Astrocyte (in vitro differentiated cells and primary cell): ENCODE measurements at regions not wholly inside any gene's neighbourhood (a gene's known extent, or its start where the extent isn't known, plus 50 kb on each side); places are given as distances from the start of the nearest gene placed in this dataset.
A peak's percentile ranks its signal among the peaks of the same experiment; 100 is the strongest.

Experiments used
- DNase-seq: peaks from one replicate; pipeline ENCODE4 v3.0.0-alpha.2; 2010; ENCODE audit warnings: low read depth
- FAIRE-seq: peaks from 2 replicates; lab custom pipeline; 2011; peaks lifted over from hg19 to GRCh38; lab: Jason Lieb, UNC
- H2AFZ ChIP-seq: 2 replicates; pipeline ENCODE4 v1.6.0; 2012; ENCODE audit warnings: low read depth, low read length, inconsistent platforms
- H3K27ac ChIP-seq: 2 replicates; pipeline ENCODE4 v1.5.1; 2011; ENCODE audit warnings: low read depth, low read length, inconsistent platforms
- H3K27me3 ChIP-seq: 2 replicates; pipeline ENCODE4 v1.6.0; 2011; ENCODE audit warnings: low read length, inconsistent platforms; ENCODE audit not compliant: insufficient read depth
- H3K36me3 ChIP-seq: 2 replicates; pipeline ENCODE4 v1.5.1; 2011; ENCODE audit warnings: low read length, inconsistent platforms; ENCODE audit not compliant: insufficient read depth
- H3K4me1 ChIP-seq: 2 replicates; pipeline ENCODE4 v1.5.1; 2011; ENCODE audit warnings: low read length, inconsistent platforms; ENCODE audit not compliant: insufficient read depth
- H3K4me2 ChIP-seq: 2 replicates; pipeline ENCODE4 v1.6.0; 2012; ENCODE audit warnings: low read length, inconsistent platforms
- H3K4me3 ChIP-seq: 2 replicates; pipeline ENCODE4 v1.5.1; 2011; ENCODE audit warnings: low read depth, mild to moderate bottlenecking, low read length, inconsistent platforms; ENCODE audit not compliant: insufficient read depth
- H3K79me2 ChIP-seq: 2 replicates; pipeline ENCODE4 v1.6.0; 2012; ENCODE audit warnings: mild to moderate bottlenecking, low read length, inconsistent platforms; ENCODE audit not compliant: insufficient read depth
- H3K9ac ChIP-seq: 2 replicates; pipeline ENCODE4 v1.6.0; 2012; ENCODE audit warnings: mild to moderate bottlenecking, low read length, inconsistent platforms
- H3K9me3 ChIP-seq: 2 replicates; pipeline ENCODE4 v1.5.1; 2012; ENCODE audit warnings: low read depth, mild to moderate bottlenecking, low read length, inconsistent platforms; ENCODE audit not compliant: insufficient read depth
- H4K20me1 ChIP-seq: 2 replicates; pipeline ENCODE4 v1.6.0; 2012; ENCODE audit warnings: low read length, inconsistent platforms; ENCODE audit not compliant: insufficient read depth
- H3K27ac Mint-ChIP-seq: one replicate; pipeline ENCODE4 v1.8.0; 2021; ENCODE audit warnings: mild to moderate bottlenecking, mixed read lengths; ENCODE audit not compliant: unreplicated experiment
- H3K27me3 Mint-ChIP-seq: one replicate; pipeline ENCODE4 v1.8.0; 2021; ENCODE audit warnings: low read depth, mixed read lengths; ENCODE audit not compliant: unreplicated experiment
- H3K36me3 Mint-ChIP-seq: one replicate; pipeline ENCODE4 v1.8.0; 2021; ENCODE audit warnings: low read depth, mixed read lengths; ENCODE audit not compliant: unreplicated experiment
- H3K4me1 Mint-ChIP-seq: one replicate; pipeline ENCODE4 v1.8.0; 2021; ENCODE audit warnings: low read depth, mixed read lengths; ENCODE audit not compliant: unreplicated experiment
- H3K4me3 Mint-ChIP-seq: one replicate; pipeline ENCODE4 v1.8.0; 2021; ENCODE audit warnings: mild to moderate bottlenecking, moderate library complexity, mixed read lengths; ENCODE audit not compliant: unreplicated experiment
- H3K9me3 Mint-ChIP-seq: one replicate; pipeline ENCODE4 v1.8.0; 2021; ENCODE audit warnings: mild to moderate bottlenecking, mixed read lengths; ENCODE audit not compliant: unreplicated experiment
- EZH2 ChIP-seq: IDR thresholded peaks from 2 replicates; pipeline ENCODE4 v1.6.1; 2012; ENCODE audit warnings: mild to moderate bottlenecking, low read length, inconsistent platforms; ENCODE audit not compliant: insufficient read depth
- TF ChIP-seq, protein P1 (sequence below): IDR thresholded peaks from 2 replicates; pipeline ENCODE4 v1.5.1; 2011; ENCODE audit warnings: low read depth, mild to moderate bottlenecking, inconsistent platforms, low read length, moderate library complexity; ENCODE audit not compliant: insufficient read depth

GRCh38 chr20:50379991-50380696 is 130.0 kb upstream of the PTPN1 start:
- TF ChIP-seq, protein P1, sequence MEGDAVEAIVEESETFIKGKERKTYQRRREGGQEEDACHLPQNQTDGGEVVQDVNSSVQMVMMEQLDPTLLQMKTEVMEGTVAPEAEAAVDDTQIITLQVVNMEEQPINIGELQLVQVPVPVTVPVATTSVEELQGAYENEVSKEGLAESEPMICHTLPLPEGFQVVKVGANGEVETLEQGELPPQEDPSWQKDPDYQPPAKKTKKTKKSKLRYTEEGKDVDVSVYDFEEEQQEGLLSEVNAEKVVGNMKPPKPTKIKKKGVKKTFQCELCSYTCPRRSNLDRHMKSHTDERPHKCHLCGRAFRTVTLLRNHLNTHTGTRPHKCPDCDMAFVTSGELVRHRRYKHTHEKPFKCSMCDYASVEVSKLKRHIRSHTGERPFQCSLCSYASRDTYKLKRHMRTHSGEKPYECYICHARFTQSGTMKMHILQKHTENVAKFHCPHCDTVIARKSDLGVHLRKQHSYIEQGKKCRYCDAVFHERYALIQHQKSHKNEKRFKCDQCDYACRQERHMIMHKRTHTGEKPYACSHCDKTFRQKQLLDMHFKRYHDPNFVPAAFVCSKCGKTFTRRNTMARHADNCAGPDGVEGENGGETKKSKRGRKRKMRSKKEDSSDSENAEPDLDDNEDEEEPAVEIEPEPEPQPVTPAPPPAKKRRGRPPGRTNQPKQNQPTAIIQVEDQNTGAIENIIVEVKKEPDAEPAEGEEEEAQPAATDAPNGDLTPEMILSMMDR, result no peak
- no peak for TF ChIP-seq EZH2
- Mint-ChIP-seq H3K4me1 (no peaks in the 10 kb centered on the region), H3K9me3 (peaks cover 2% of the 10 kb centered on the region), H3K27me3 (peaks cover 41% of the 10 kb centered on the region), H3K4me3 (no peak overlapping the region), H3K27ac (peak overlapping the region; percentile 49), H3K36me3 (no peaks in the 10 kb centered on the region)
- H4K20me1 ChIP-seq, result no peaks in the 10 kb centered on the region
- no peaks in the 10 kb centered on the region for H3K4me1 ChIP-seq
- no peak for FAIRE-seq
- no peaks in the 10 kb centered on the region for H3K27me3 ChIP-seq
- no peak overlapping the region for H3K27ac ChIP-seq
- H3K9me3 ChIP-seq, result no peaks in the 10 kb centered on the region
- no peaks in the 10 kb centered on the region for H3K36me3 ChIP-seq
- H3K9ac ChIP-seq, result no peak overlapping the region
- no peaks in the 10 kb centered on the region for H3K79me2 ChIP-seq
- H3K4me2 ChIP-seq, result no peak overlapping the region
- no peak overlapping the region for H2AFZ ChIP-seq
- no peak overlapping the region for H3K4me3 ChIP-seq
- no peak for DNase-seq

DNA sequence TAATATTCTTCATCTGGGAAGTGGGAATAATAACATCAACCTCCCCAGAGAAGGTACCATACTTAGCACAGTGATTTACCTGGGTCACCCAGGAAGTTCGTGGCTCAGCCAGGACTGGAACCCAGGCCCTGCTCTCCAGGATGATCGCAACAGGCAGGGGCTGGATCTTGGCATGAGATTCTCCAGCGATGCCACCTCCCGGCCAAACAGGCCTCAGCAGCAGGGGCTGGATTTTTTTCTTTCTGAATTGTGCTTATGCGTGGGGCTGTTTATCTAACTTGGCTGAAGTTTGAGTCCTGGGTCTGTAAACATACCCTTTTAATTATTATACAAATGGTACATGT is 129.5 kb upstream of the PTPN1 start:
- Mint-ChIP-seq H3K4me1 (no peaks in the 10 kb centered on the region), H3K27me3 (peaks cover 40% of the 10 kb centered on the region), H3K36me3 (no peaks in the 10 kb centered on the region), H3K27ac (no peak overlapping the region), H3K9me3 (peaks cover 2% of the 10 kb centered on the region), H3K4me3 (no peak overlapping the region)
- no peaks in the 10 kb centered on the region for H3K9me3 ChIP-seq
- no peaks in the 10 kb centered on the region for H3K4me1 ChIP-seq
- no peak overlapping the region for H2AFZ ChIP-seq
- no peak overlapping the region for H3K9ac ChIP-seq
- H3K27me3 ChIP-seq, result no peaks in the 10 kb centered on the region
- no peak overlapping the region for H3K4me3 ChIP-seq
- no peak for FAIRE-seq
- no peak for DNase-seq
- H3K27ac ChIP-seq, result no peak overlapping the region
- H3K4me2 ChIP-seq, result no peak overlapping the region
- TF ChIP-seq EZH2, result no peak
- TF ChIP-seq, protein P1, result peak; percentile 41
- H3K79me2 ChIP-seq, result no peaks in the 10 kb centered on the region
- no peaks in the 10 kb centered on the region for H3K36me3 ChIP-seq
- H4K20me1 ChIP-seq, result no peaks in the 10 kb centered on the region

DNA sequence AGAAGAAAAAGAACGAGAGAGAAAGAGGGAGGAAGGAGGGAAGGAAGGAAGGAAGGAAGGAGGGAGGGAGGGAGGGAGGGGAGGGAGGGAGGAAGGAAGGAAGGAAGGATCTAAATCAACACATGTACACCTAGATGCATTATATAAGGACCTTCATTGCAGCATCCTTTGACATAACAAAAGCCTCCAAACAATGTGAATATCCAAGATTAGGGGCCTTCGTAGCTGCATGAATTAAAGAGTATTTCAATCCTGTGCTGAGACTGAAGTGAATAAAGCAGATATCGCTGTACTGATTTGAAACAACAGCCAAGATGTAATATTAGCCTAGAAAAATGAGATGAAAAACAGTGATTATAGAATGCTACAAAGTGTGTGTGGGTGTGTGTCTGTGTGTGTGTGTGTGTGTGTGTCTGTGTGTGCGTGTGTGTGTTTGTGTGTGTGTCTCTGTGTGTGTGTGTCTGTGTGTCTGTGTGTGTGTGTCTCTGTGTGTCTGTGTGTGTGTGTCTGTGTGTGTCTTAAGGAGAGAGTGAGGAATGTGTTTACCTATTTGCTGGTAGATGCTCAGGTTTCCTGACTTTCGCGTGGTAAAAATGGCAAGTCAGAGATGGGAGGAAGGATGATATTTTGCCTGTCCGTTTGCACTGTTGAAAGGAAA is 129.0 kb upstream of the PTPN1 start:
- no peak for DNase-seq
- no peak overlapping the region for H3K27ac ChIP-seq
- no peak overlapping the region for H2AFZ ChIP-seq
- H3K4me2 ChIP-seq, result no peak overlapping the region
- Mint-ChIP-seq H3K27me3 (peaks cover 44% of the 10 kb centered on the region), H3K4me1 (no peaks in the 10 kb centered on the region), H3K27ac (no peak overlapping the region), H3K9me3 (peaks cover 2% of the 10 kb centered on the region), H3K36me3 (no peaks in the 10 kb centered on the region), H3K4me3 (no peak overlapping the region)
- no peaks in the 10 kb centered on the region for H3K36me3 ChIP-seq
- no peaks in the 10 kb centered on the region for H4K20me1 ChIP-seq
- no peaks in the 10 kb centered on the region for H3K27me3 ChIP-seq
- no peak overlapping the region for H3K9ac ChIP-seq
- no peaks in the 10 kb centered on the region for H3K79me2 ChIP-seq
- FAIRE-seq, result no peak
- no peak overlapping the region for H3K4me3 ChIP-seq
- TF ChIP-seq, protein P1, result no peak
- TF ChIP-seq EZH2, result no peak
- H3K9me3 ChIP-seq, result no peaks in the 10 kb centered on the region
- H3K4me1 ChIP-seq, result no peaks in the 10 kb centered on the region
